Brain pericyte (primary cell): ENCODE measurements at regions not wholly inside any gene's neighbourhood (a gene's known extent, or its start where the extent isn't known, plus 50 kb on each side); places are given as distances from the start of the nearest gene placed in this dataset.
"Not testable (repeated sequence)": the region's sequence is repeated elsewhere in the genome, so short reads cannot be mapped to it uniquely, and the experiment has no call there.

Source experiments
- DNase-seq: peaks from one replicate; pipeline ENCODE4 v3.0.0-alpha.2; 2012; ENCODE audit warnings: low read depth, low spot score

DNA sequence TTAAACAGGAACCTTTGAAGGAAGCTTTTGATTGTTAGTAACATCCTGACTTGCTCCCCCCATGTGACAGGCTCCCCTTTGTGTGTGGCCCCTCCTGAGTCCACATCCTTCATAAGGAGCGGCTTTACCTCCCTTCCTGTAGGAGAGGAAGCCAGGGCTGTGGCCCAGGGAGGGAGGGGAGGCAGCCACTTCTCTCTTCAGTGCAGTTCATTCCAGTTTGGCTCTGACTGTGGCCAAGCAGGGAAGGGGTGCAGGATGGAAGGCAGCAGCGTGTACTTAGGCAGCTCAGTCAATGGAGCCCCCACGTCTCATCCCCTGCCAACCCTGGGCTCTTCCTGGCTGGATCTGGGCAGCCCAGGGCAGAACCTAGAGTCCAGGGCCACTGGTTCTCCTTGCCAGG, 295.2 kb downstream of the QKI start:
- DNase-seq: no peak

GRCh38 chr6:163709255-163709654, 294.7 kb downstream of the QKI start:
- DNase-seq: no peak

DNA sequence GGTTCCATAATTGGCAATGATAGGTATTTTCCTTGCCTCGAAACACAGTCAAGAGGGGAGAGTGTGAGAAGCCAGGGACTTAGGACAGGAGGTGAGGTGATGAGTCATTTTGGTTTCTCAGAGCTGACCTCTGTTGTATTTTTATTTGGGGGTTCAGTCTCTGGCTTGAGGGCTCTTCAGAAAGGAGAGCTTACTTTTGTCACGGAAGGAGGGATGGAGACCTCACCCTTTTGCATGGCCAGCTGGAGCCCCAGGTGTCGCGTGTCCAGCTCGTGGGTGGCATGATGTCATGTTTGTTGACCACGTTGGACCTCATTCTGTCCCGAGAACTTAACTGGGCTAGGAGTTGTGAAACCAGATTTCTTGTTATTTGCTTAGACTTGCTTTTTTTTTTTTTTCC, 293.9 kb downstream of the QKI start:
- DNase-seq: no peak

GRCh38 chr6:163707387-163708355, 293.2 kb downstream of the QKI start:
- no peak for DNase-seq

GRCh38 chr6:163706500-163707087, 292.1 kb downstream of the QKI start:
- DNase-seq: no peak

GRCh38 chr6:163705923-163706322, 291.4 kb downstream of the QKI start:
- DNase-seq: no peak

DNA sequence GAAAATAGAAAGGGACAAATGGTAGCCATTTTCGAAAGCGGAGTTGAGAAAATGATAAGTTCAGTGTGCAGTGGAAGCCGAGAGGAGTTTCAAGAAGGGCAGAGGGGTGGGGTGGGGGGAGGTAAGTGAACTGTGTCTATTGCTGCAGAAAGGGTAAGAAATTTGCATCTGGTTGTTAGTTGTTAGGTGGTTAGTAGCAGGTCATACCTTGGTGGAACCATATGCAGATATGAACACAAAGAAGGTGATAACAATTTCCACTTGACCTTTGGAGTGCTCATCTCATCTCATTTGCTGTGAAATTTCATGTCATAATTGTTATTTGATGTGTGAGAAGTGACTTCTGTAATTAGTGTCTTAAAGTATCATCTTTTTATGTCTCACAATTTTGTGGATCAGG, 288.2 kb downstream of the QKI start:
- DNase-seq: no peak

DNA sequence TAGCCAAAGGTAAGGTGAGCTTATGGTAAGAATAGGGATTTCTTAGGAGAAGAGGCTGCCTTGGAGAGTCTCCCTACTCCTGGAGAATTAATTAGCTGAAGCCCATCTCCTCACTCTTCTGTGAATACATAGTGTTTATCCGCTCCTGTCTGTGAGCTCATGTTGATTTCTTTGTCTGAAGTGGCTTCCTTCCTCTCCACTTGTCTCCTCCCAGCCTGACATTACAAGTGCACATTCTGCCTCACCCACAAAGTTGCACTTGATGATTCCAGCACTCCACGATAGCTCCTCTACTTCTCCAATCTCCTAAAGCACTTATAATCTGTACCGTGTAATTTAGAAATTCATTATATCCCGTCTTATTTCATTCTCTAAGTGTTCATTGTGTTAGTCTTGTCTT, 287.2 kb downstream of the QKI start:
- DNase-seq: no peak

GRCh38 chr6:163698086-163698485, 283.6 kb downstream of the QKI start:
- no peak for DNase-seq

- not testable (repeated sequence) for DNase-seq
These were observed 281.8 kb downstream of the QKI start for GRCh38 chr6:163696311-163696710.

DNA sequence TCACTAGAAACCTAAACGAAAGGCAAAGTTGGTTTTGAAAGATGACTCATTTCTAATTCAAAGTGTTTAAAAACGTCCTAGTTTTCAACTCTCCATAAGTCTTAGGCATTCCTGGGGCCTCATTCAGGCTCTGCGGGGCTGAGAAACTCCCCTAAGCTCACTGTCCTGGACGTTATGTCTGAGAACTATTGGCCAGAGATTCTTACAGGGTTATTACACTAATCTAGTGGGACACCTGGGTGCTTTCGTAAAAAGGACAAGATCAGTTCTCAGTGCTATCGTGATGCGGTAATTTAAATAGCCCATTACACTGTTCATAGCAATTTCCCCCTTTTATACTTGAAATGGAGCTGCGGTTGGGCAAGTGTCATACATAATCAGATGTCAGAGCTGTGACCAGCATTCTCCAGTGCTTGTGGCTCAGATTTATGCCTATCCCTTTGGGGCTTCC, 280.9 kb downstream of the QKI start:
- no peak for DNase-seq

- DNase-seq: no peak
These were observed 280.5 kb downstream of the QKI start for GRCh38 chr6:163694988-163695398.

- no peak for DNase-seq
These were observed 279.6 kb downstream of the QKI start for GRCh38 chr6:163694072-163694471.

- DNase-seq: no peak
These were observed 276.5 kb downstream of the QKI start for GRCh38 chr6:163691049-163691448.

- DNase-seq: no peak
These were observed 274.3 kb downstream of the QKI start for GRCh38 chr6:163688739-163689362.

DNA sequence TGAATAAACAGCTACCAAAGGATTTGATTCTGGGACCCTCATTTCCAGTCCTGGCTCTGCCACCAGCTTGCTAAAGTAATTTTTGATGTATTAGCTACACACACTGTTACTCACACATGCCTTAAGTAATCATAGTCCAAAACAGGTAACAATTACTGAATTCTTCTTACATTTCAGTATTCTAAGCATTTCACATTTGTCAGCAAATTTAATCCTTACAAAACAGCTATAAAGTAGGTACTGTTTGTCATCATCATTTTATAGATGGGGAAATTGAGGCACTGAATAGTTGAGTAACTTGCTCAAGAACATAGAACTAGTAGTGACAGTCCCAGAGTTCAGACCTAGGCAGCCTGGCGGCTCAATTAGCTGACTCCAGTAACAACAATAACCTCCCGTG, 272.6 kb downstream of the QKI start:
- DNase-seq: no peak

DNA sequence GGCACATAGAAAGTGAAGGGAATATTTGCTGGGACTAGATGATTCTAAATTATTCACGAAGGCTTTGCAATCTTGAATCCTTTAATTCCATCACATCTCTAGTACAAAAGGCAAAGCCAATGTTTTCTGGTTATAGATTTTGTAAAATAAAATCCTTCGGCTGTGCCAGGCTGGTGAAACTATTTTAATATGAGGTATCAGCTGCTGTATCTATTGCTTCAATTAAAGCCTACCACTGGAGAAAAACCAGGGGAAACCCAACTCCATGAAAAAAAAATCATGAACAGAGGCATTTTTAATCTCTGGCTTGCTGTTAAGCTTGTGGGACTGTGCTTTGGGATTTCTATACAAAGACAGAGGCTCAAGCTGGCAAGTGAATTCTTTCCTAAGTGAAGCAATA, 271.8 kb downstream of the QKI start:
- no peak for DNase-seq

DNA sequence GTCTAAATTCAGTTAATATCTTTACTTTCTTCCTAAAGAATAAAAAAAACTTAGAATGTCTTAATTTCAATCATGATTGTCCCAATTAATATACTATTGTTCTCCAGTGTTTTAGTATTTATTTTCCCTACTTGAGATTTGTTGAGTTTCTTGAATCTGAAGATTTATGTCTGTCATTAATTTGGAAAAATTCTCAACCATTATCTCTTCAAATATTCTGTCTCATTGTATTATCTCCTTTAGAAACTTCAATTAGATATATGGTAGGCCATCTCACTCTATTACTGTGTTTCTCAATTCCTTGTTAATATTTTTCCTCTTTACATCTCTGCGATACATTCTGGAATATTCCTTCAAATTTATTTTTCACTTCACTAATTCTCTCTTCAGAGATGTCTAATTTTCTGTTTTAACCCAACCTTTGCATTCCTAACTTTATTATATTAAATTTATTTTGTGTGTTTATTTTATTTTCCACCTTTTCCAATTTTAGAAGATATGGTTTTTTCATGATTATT, 268.6 kb downstream of the QKI start:
- DNase-seq: no peak

DNA sequence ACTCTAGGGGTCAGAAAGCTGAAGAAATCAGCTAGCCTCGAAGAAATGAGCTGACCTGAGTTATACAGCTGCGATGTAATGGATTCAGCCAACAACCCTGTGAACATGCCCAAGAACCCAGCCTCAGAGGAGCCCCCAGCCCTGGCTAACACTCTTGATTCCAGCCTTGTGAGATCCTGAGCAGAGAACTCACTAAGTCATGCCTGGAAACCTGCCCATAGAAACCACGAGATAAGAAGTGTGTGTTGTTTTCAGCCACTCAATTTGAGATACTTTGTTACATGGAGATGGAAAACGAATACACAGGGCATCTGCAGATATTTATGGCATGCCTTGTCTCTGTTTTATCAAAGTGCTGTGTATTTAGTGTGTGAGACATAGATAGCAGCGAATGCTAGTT, 265.2 kb downstream of the QKI start:
- no peak for DNase-seq

DNA sequence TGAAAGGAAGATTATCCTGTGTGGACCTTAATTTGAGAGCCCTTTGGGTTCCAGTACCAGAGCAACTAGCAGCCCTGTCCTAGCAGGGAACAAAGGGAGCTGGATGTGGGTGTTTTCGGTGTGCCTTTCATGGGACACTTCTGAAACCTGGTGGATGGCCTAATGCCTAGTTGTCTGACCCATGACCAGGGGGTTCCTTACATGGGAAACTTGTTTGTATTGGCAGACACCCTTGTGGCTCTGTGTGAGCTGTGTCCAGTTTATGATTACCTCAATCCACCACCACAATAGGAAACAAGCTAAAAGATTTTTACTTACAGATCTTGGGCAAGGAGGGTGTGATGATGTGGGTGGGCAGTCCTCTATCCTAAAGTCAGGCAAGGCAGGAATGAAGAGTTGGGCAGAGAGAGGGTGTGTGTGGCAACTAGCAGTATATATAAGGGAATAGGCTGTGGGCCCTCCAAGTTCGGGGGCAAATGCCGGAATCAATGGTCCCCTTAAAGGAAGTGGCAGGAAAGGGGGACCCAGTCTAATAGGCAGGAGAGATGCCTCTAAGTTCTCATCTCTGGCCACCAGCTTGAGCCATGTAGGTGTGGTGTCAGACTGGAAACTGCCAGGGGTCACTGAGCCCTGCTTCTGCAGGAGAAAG, 264.6 kb downstream of the QKI start:
- no peak for DNase-seq

- DNase-seq: no peak
These were observed 261.1 kb downstream of the QKI start for GRCh38 chr6:163675611-163676010.

DNA sequence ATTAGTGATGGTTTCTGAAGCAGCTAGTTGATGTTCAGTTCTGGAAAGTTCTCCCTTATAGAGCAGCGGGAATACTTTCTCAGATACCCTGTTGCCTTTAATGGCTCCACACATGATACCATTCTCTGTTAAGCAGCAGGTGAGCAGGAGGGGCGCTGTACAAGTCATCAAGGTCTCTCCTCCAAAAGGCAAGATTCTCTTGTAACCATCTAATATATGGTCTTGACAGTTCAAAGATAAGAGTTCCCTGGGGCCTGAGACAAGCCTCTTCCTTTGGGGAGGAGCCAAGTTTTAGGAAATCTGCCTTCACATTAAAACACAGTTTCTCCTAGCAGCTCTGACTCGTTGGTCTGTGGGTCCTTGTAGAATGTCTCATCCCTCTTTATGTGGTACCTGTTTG, 258.2 kb downstream of the QKI start:
- DNase-seq: no peak
